Activated T-cell treated with anti-CD3 and anti-CD28 coated beads, Interleukin-2, amount 50 U/mL, for 1 hour (primary cell): ENCODE measurements at regions not wholly inside any gene's neighbourhood (a gene's known extent, or its start where the extent isn't known, plus 50 kb on each side); places are given as distances from the start of the nearest gene placed in this dataset.

Source experiments
- DNase-seq: peaks from one replicate; pipeline ENCODE4 v3.0.0-alpha.2; 2020

DNA sequence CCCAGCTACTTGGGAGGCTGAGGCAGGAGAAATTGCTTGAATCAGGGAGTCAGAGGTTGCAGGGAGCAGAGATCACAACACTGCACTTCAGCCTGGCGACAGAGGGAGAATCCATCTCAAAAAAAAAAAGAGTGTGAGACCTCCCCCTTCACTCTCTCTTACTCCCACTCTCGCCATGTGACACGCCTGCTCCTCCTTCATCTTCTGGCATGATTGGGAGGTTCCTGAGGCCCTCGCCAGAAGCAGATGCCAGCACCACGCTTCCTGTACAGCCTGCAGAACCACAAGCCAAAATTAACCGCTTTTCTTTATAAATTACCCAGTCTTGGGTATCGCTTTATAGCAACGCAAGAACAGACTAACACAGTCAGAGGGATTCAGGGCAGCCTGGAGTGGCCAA, 66.3 kb upstream of the CREB1 start:
- no peak for DNase-seq

DNA sequence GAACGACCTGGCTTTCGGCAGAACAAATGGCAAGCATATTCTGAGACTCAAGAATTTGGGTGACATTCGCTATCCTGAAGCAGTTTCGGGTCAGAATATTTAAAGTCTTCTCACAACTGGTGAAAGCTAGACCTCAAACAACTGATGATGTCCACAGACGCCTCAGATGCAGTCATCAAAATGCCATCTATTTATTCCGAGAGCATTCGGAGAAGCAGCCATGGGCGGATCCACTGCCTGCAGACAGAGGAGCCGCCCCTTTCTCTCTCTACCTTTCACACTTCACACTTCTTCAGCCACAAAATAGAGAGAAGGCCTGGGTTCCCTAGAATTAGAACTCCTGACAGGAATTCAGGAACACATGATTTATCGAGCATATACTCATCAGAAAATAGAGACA, 65.8 kb upstream of the CREB1 start:
- no peak for DNase-seq

DNA sequence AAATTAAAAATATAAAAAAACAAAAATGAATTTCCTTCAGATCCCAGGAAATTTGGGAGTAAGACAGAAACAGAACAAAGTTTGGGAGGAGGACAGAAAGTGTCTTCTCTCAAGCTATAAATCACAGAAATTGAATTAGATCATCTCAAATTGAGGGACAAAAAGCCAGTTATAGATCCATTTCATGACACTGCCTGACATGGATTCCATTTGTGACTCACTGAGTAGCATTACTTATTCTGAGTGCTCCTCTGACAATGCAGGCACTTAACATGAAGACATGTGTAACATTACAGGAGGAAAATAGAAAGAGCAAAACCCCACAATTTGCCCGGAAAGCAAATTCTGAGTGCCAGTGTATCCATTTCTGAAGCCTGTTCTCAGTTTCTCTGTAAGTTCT, 63.9 kb upstream of the CREB1 start:
- DNase-seq, result no peak

DNA sequence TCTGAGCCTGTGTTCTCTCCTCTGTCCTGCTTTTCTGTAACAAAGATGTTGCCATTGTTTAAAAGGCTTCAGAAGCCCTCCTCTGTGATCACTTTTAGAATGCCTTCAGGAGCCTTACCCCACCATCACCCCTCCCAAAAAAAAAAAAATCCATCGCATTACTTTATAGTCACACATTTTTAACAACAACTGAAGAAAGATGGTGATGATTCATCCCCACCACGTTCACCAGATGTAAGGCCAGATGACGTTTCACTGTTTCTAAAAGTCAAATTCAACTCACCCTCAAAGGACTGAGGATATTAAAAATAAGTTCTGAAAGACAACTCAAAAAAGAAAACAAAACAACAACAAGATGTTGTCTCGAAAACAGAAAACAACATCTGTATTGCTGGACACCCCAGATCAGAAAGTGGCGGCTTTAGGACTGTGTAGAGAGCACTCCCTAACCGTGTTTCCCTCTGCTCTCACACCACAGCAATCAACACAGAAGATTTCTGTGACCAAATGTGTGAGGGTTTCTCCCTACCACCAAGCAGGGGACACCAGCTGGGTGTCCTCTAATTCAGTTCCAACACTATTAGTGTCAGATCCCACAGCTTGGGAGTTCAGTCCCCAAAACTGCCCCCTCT, 61.9 kb upstream of the CREB1 start:
- DNase-seq, result no peak

DNA sequence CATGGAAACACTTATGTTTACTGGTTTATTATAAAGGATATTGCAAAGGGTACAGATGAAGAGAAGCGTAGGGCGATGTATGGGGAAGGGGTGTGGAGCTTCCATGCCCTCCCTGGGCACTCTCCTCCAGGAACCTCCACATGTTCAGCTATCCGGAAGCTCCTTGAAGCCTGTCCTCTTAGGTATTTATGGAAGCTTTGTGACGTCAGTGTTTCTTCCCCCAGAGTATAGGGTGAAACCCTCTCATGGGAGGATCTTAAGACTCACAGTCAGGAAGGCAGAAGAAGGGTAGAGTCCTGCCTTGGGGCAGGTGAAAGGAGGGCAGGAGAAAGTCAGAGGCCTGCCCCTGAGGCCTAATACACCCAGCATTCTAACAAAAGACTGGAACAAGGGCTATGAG, 61.3 kb upstream of the CREB1 start:
- no peak for DNase-seq

DNA sequence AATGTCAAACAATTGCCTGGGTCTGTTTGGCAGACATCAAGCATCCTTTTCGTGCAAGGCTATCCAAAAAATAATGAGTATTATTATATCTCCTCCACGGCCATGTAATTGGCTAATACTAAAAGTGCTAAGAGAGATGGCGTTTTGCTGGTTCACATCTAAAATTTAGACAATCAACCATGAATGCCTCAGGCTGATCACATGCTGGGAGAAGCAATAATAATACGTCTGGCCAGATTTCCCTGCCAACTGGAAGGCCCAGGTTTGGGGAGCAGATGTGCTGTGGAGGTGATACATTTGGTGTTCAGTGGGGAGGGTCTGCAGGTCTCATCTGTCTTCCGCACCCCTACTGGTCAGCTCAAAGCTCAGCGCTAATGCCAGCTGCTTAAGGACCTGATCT, 60.3 kb upstream of the CREB1 start:
- DNase-seq, result no peak

DNA sequence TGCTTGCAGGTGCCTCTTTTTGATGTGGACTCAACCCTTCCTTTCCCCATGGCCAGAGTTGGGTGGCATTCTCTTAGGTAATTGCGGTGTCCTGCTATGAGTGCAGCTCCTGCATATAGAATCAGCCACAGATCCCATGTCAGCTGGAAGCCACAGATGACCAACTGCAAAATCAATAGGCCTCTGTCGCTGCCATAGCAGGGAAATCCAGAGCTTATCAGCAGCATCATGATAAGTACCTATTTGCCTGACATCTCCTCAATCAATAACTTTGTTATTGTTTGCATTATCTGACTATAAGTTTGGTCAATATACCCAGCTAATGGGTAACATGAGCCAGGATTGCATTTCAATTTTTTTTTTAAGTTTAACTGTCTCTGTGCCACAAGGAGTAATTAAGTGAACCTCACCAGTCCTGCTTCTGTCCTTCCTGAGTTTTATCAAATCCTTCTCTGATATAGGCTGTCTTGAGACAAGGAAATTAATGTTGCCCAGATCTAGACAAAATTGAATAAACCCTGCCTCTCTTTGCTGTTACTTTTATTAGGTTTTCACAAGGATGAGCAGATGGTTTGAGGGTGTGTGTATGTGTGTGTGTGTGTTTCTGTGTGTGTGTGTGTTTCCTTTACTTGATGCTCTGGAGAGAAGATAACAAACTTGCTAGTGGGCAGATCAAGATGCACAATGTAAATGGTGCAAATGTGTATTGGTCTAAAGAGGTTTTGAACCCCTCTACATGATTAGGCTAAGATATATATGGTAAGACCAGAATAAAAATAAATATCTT, 59.6 kb upstream of the CREB1 start:
- no peak for DNase-seq

DNA sequence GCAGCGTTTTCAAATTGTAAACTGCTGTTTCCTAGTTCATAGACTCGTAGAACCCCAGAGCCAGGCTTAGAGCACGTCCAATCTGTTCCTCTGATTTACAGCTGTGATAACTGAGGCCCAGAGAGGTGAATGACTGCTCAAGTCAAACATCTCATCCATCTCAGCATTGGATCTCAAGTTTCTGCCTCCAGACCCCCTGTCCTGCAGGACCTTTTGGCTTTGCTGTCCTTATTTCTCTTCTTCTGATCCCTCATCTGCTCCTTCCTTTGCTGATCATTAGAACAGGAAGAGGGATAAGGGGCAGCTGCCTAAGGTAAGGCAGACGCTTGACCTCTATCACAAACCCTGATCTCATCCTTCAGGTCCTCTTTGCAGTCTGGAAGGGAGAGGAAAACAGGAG, 58.5 kb upstream of the CREB1 start:
- DNase-seq, result no peak

DNA sequence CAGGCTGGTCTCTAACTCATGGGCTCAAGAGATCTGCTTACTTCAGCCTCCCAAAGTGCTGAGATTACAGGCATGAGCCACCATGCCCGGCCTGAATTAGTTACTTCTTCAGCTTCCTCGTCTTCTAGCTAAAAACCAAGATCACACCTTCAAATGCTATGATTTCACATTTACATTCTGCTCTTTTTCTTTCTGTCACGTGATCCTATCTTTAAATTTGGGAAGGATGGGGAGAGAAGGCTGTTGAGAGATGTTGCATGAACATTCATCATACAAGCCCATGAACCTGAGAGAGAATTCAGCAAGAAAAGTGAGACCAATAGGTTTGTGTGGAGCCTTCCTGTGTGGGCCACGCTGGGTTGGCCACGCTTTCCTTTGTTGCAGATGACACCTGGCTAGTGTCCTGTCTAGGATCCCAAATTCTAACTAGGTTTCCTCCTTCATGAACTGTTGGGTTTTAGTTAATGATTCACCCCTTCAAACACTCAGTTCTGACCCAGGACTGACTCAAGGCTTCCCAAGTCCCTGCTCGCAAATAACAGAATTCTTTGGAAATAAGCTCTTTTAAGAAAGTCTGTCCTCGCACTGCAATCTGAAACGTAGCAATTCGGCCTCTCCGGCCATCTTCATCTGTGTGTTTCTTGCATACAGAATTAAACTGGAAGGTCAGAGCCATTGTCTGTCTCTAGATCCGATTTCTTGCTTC, 57.3 kb upstream of the CREB1 start:
- DNase-seq, result no peak

DNA sequence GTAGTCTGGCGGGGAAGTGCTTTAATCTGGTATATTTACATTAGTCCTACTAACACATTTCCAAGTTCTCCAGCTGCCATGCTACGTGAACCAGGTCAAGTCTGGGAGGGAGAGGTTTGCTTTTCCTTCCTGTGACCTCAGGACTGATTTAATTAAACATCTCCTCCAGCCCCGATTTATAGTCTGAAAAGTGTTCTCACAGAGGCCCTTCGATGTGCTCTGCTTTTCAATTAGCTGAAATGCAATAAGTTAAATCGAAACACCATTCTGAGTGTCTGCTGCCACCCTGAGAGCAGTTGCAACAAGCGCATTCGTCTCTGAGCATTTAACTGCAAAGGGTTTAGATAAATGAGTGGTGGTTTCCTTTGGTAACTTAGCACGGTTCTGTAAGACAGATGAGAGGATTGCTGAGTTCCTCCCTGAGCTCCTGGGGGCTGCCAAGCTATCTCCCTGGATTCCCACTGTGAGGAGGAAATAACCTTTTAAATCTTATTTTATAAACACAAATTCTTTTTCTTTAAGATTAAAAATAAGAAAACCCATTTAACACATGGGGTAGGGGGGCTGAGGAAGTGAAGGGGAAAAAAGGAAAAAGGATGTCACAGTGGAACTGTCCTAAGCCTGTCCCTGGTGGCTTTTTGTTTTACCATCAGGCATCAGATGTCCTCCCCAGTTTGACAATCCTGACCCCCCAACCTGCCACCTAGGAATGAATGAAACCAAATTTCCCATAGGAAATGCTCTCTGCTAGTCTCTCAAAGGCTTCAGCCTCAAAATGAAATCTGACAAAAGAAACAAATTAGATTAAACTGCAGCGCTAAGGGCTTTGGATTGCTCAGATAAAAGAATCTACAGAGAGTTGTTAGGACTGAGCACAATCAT, 56.5 kb upstream of the CREB1 start:
- peak; percentile 26 for DNase-seq

DNA sequence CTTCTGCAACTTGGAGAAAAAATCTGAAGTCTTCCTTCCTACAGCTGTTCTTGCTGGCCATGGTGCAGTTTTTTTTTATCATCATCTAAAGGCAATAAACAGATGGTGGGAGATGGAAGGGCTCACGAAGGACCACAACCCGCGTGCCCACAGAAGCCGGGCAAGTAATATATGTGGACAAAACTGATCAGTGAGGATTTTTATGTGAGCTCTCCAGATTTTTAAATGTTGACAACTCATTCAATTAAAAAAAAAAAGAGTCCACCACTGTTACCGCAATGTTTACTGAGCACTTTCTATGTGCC, 55.9 kb upstream of the CREB1 start:
- no peak for DNase-seq

DNA sequence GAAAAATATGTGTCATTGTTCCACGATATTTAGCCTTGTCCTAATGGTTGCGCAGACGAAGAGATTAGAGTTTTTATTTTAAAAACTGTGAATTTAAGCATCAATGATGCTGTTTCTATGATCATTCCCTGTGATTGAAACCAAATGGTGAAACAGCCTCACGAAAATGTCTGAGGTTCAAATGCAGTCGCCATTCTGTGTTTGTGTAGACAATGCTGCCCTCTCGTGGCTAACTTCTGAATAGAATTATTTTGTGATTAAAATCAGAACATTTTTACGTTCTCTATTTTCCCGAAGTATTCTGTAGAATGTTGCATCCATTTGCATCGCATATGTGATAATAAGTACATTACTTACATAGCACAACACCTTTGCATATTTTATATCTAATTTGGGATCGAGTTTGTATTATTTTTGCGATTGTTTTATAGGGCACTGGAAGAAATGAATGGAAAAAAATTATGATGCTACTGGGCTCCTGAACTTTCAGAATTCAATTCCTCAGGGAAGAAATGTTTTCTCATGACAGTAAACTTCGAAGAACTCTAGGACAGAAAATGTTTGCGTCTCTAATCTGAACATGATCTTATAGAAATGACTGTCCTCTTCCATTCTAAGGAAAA, 54.8 kb upstream of the CREB1 start:
- DNase-seq, result no peak

DNA sequence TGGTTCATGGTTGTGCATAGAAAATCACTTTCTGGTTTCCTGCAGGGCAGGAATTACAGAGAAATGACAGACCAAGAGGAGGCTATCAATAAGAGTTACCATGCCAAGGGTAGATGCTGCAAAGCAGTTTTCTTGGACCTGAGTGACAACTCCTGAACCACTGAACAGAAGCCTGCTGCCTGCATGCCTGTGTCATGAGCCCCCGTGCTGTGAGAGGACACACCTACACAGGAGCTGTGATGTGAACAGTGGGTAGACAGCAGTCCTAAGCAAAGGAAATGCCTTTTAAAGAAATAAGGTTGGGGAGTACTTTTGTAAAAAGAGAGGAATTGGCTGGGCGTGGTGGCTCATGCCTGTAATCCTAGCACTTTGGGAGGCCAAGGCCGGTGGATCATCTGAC, 54.2 kb upstream of the CREB1 start:
- no peak for DNase-seq

DNA sequence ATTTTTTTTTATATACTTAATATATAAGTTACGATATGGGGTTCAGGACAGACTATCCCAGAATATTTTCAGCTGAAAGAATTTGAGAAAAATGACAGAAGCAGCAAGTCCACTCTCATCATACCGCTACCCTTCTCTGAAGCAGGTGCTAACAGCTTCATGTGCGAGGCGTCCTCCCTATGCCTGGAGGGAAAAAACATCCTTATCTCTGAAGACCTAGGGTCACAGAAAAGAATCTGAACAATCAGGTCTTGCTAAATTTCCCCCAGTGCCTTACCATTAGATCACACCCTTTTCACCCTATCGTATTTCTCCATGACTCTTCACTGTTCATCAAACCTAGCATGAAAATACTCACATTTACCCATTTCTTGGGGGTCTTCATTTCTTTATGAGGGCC, 51.9 kb upstream of the CREB1 start:
- DNase-seq, result no peak

DNA sequence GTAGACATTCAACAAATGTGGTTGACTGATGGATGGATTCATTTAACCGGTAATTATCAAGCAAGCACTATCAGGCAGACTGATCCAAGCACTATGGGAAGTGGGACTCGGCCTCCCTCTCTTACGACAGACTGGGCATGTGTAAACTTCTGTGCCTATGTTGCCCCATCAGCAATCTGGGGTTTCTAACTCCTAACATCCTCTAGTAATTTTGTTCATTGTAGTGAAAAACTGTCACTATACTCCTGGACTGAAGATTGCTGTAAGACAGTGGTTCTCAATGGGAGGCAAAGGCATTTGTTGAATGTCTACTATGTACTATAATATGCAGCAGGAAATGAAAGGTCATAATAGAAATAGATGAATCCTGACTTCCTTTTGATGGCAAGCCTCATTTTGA, 51.2 kb upstream of the CREB1 start:
- DNase-seq, result no peak

DNA sequence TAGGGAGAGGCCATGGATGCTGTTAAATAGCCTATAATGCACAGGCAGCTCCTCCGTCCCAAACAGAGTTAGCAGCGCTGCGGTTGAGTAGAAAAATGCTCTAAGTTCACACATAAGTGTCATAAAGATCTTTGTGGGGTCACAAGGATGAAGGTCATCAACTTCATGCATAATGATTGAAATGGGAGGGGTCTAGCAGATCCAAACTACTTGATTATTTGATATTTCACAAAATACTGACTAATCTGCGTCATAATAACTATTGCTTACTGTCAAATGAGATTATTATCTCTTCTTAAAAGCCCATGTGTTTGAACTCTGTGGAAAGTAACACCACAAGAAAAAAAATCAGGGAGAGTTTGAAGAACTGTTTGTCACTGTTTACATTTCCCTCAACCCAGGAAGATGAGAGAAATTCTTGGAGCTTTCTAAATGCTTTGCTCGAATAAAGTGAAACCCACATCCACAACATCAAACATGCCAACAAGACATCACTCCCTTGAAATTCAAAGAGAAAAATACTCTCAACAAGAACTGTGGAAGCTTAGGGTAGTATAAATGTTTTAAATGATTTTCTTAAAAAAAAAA, 50.5 kb upstream of the CREB1 start:
- DNase-seq, result no peak
